GM12878 (cell line): ENCODE measurements at regions not wholly inside any gene's neighbourhood (a gene's known extent, or its start where the extent isn't known, plus 50 kb on each side); places are given as distances from the start of the nearest gene placed in this dataset.
A peak's percentile ranks its signal among the peaks of the same experiment; 100 is the strongest.

ENCODE experiments used
- ATAC-seq: fragments of 200-7000 bp; cut with Tn5 transposase; 3 replicates; pipeline ENCODE4 v1.9.1; 2020; ENCODE audit warnings: mild to moderate bottlenecking, moderate library complexity
- BruUV-seq: library from RNA; stranded (reverse); fragments of 400-500 nt; replicated peaks from 2 replicates; lab custom pipeline; 2021; lab: Mats Ljungman, UMichigan
- CTCF ChIA-PET: fragments of 300-600 bp; sonication (Branson Sonifier 250); formaldehyde crosslinking; extraction: SDS; loops from one replicate; lab custom pipeline; 2021; ENCODE audit warnings: inconsistent platforms; lab: Yijun Ruan, JAX
- POLR2A ChIA-PET: fragments of 350-600 bp; formaldehyde crosslinking; extraction: SDS; loops from one replicate; lab custom pipeline; 2021; ENCODE audit warnings: inconsistent platforms; lab: Charles Lee
- RAD21 ChIA-PET: fragments of 300-600 bp; sonication (Branson Sonifier 250); formaldehyde crosslinking; loops from one replicate; lab custom pipeline; 2023; ENCODE audit warnings: antibody characterized with exemption; ENCODE audit not compliant: unreplicated experiment; lab: Charles Lee
- SMC1A ChIA-PET: fragments of 300-600 bp; sonication (Branson Sonifier 250); formaldehyde crosslinking; loops from one replicate; lab custom pipeline; 2023; ENCODE audit not compliant: unreplicated experiment, uncharacterized antibody; lab: Charles Lee
- DNase-seq: peaks from one replicate; pipeline ENCODE4 v3.0.0-alpha.2; 2011; ENCODE audit warnings: low read depth, low spot score
- FAIRE-seq: peaks from 3 replicates; lab custom pipeline; 2011; peaks lifted over from hg19 to GRCh38; lab: Jason Lieb, UNC
- H2AFZ ChIP-seq: 2 replicates; pipeline ENCODE4 v1.6.0; 2011; ENCODE audit warnings: low read depth, low read length, control low read depth; ENCODE audit not compliant: control insufficient read depth
- H3K27ac ChIP-seq: 2 replicates; pipeline ENCODE4 v1.5.1; 2011; ENCODE audit warnings: control low read depth; ENCODE audit not compliant: control insufficient read depth, insufficient read depth
- H3K27me3 ChIP-seq, 2 experiments: replicated peaks in 1 of 2; 2 replicates each; pipeline versions ENCODE4 v1.6.0 to v1.6.1; 2011; ENCODE audit warnings: low read length in 1 of 2; ENCODE audit not compliant: control insufficient read depth in 2 of 2, insufficient read depth in 2 of 2
- H3K36me3 ChIP-seq, 2 experiments: 2 replicates each; pipeline ENCODE4 v1.5.1; 2011; ENCODE audit warnings: low read length in 1 of 2; ENCODE audit not compliant: control insufficient read depth in 2 of 2, insufficient read depth in 2 of 2
- H3K4me1 ChIP-seq: 2 replicates; pipeline ENCODE4 v1.6.1; 2011; ENCODE audit warnings: mild to moderate bottlenecking, low read length, moderate library complexity, mixed read lengths; ENCODE audit not compliant: control insufficient read depth, insufficient read depth
- H3K4me2 ChIP-seq: 2 replicates; pipeline ENCODE4 v1.6.0; 2011; ENCODE audit warnings: control low read depth; ENCODE audit not compliant: control insufficient read depth, insufficient read depth
- H3K4me3 ChIP-seq: fragments of 200-600 bp; sonication (generic); 2 replicates; pipeline ENCODE4 v1.5.1; 2016
- H3K79me2 ChIP-seq: 2 replicates; pipeline ENCODE4 v1.6.0; 2011; ENCODE audit warnings: low read length; ENCODE audit not compliant: control insufficient read depth, insufficient read depth
- H3K9ac ChIP-seq: 2 replicates; pipeline ENCODE4 v1.8.0; 2011; ENCODE audit warnings: low read length, control low read depth, mixed read lengths; ENCODE audit not compliant: control insufficient read depth, insufficient read depth
- H3K9me3 ChIP-seq: replicated peaks from 3 replicates; pipeline ENCODE4 v1.5.1; 2011; ENCODE audit warnings: mild to moderate bottlenecking, low read length; ENCODE audit not compliant: control insufficient read depth, insufficient read depth
- H4K20me1 ChIP-seq: 2 replicates; pipeline ENCODE4 v1.6.0; 2011; ENCODE audit not compliant: control insufficient read depth, insufficient read depth
- ATF2 ChIP-seq: IDR thresholded peaks from 2 replicates; pipeline ENCODE4 v1.6.1; 2012; ENCODE audit warnings: low read length, inconsistent platforms
- CREM ChIP-seq: IDR thresholded peaks from 2 replicates; pipeline ENCODE4 v1.6.1; 2014; ENCODE audit warnings: antibody characterized with exemption, low read depth
- ESRRA ChIP-seq: IDR thresholded peaks from 2 replicates; pipeline ENCODE4 v1.6.1; 2012; ENCODE audit warnings: mild to moderate bottlenecking, low read length, improper control_type of control experiment
- EZH2 ChIP-seq: IDR thresholded peaks from 2 replicates; pipeline ENCODE4 v1.6.1; 2012; ENCODE audit warnings: low read depth, mild to moderate bottlenecking, control low read depth, inconsistent platforms, low read length, borderline replicate concordance; ENCODE audit not compliant: control insufficient read depth
- HCFC1 ChIP-seq: fragments of 150-350 bp; IDR thresholded peaks from 2 replicates; pipeline ENCODE4 v1.6.1; 2014; ENCODE audit warnings: low read length
- IKZF2 ChIP-seq, 2 experiments: fragments of 450-650 bp; IDR thresholded peaks; 2 replicates each; pipeline ENCODE4 v1.6.1; 2017; ENCODE audit warnings: mild to moderate bottlenecking in 2 of 2, moderate library complexity in 2 of 2
- MEF2A ChIP-seq: IDR thresholded peaks from 2 replicates; pipeline ENCODE4 v1.6.1; 2011; ENCODE audit warnings: low read depth, mild to moderate bottlenecking, low read length, moderate library complexity; ENCODE audit not compliant: insufficient read depth
- MXI1 ChIP-seq: fragments of 150-350 bp; IDR thresholded peaks from 2 replicates; pipeline ENCODE4 v1.6.1; 2011; ENCODE audit warnings: low read depth, mild to moderate bottlenecking, inconsistent platforms, low read length, improper control_type of control experiment
- MYC ChIP-seq: IDR thresholded peaks from 2 replicates; pipeline ENCODE4 v1.6.1; 2011; ENCODE audit warnings: mild to moderate bottlenecking, low read length, moderate library complexity, inconsistent platforms; ENCODE audit not compliant: insufficient read depth, insufficient replicate concordance, insufficient read length, severe bottlenecking
- NR2F1 ChIP-seq: fragments of 450-650 bp; conservative IDR thresholded peaks from 2 replicates; pipeline ENCODE4 v1.6.1; 2017; ENCODE audit warnings: mild to moderate bottlenecking
- REST ChIP-seq: IDR thresholded peaks from 2 replicates; pipeline ENCODE4 v1.6.1; 2012; ENCODE audit warnings: mild to moderate bottlenecking, low read depth, low read length
- TCF12 ChIP-seq: IDR thresholded peaks from 2 replicates; pipeline ENCODE4 v1.6.1; 2011; ENCODE audit warnings: low read depth, mild to moderate bottlenecking, low read length
- ZZZ3 ChIP-seq: IDR thresholded peaks from 2 replicates; pipeline ENCODE4 v1.6.1; 2011; ENCODE audit warnings: low read depth; ENCODE audit not compliant: control insufficient read depth, insufficient read length
- WGBS: methylation state at CpG from one replicate; pipeline ENCODE4 v1.1.6; 2016; ENCODE audit warnings: low lambda C conversion rate; ENCODE audit not compliant: insufficient replicate concordance, insufficient coverage; ENCODE audit errors: missing lambda C conversion rate; 5-methylcytosine and 5-hydroxymethylcytosine counted together
- in situ Hi-C: fragments of 300-500 bp; cut with MboI; formaldehyde crosslinking; loops from 9 replicates; pipeline ENCODE4 v1.14.3; 2018; ENCODE audit warnings: mixed read lengths
- intact Hi-C: fragments of 100-400 bp; cut with micrococcal nuclease; formaldehyde crosslinking; loops from one replicate; pipeline ENCODE4 v1.14.2; 2022; ENCODE audit not compliant: unreplicated experiment
- TF ChIP-seq, protein P1 (sequence below): IDR thresholded peaks from 2 replicates; pipeline ENCODE4 v1.6.1; 2012; ENCODE audit warnings: low read depth, low read length, improper control_type of control experiment
- TF ChIP-seq, protein P2 (sequence below): fragments of 450-650 bp; IDR thresholded peaks from 2 replicates; pipeline ENCODE4 v1.6.1; 2017; ENCODE audit warnings: low read depth, mild to moderate bottlenecking, moderate library complexity

GRCh38 chr5:124630767-124631704 is 115.4 kb downstream of the ZNF608 start:
- H3K27ac ChIP-seq = peak overlapping the region; percentile 18; the same call in 1 of the 2 replicates
- intact Hi-C loops = no loop called here
- FAIRE-seq = peak; percentile 93
- ChIA-PET POLR2A (no interaction called here), SMC1A (interaction anchor here (0.5 to 1.3 kb wide), 2 partner anchors 13 to 191 kb away, joined by 3 read pairs; no protein-coding TSS in a partner anchor), CTCF (interaction anchor here (1.4 kb wide), 1 partner anchor 30 kb away, joined by 3 read pairs; no protein-coding TSS in a partner anchor), RAD21 (interaction anchor here (0.6 kb wide), 1 partner anchor 109 kb away, joined by 3 read pairs; no protein-coding TSS in a partner anchor)
- in situ Hi-C loops = no loop called here
- WGBS = 42% methylated on average over 5 of the region's 5 CpGs
- BruUV-seq = no TSS peak
- no peak overlapping the region for H3K9ac ChIP-seq
- H3K27me3 ChIP-seq = no peaks in the 10 kb centered on the region
- 0 out of 2 replicates have a peak overlapping the region, but pooled peaks have one; percentile 19 for H2AFZ ChIP-seq
- H3K4me1 ChIP-seq = peaks cover 23% of the 10 kb centered on the region
- DNase-seq = no peak
- no peaks in the 10 kb centered on the region for H4K20me1 ChIP-seq
- H3K4me3 ChIP-seq = no peak overlapping the region
- H3K36me3 ChIP-seq = peaks cover 0 to 3% of the 10 kb centered on the region in 2 experiments; a peak in 1 of 4 replicates
- H3K9me3 ChIP-seq = no peaks in the 10 kb centered on the region
- no peaks in the 10 kb centered on the region for H3K79me2 ChIP-seq
- peak; percentile 84 for ATAC-seq
- H3K4me2 ChIP-seq = peak overlapping the region; percentile 75
- TF ChIP-seq, protein P1, sequence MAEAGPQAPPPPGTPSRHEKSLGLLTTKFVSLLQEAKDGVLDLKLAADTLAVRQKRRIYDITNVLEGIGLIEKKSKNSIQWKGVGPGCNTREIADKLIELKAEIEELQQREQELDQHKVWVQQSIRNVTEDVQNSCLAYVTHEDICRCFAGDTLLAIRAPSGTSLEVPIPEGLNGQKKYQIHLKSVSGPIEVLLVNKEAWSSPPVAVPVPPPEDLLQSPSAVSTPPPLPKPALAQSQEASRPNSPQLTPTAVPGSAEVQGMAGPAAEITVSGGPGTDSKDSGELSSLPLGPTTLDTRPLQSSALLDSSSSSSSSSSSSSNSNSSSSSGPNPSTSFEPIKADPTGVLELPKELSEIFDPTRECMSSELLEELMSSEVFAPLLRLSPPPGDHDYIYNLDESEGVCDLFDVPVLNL = no peak
- TF ChIP-seq, protein P2, sequence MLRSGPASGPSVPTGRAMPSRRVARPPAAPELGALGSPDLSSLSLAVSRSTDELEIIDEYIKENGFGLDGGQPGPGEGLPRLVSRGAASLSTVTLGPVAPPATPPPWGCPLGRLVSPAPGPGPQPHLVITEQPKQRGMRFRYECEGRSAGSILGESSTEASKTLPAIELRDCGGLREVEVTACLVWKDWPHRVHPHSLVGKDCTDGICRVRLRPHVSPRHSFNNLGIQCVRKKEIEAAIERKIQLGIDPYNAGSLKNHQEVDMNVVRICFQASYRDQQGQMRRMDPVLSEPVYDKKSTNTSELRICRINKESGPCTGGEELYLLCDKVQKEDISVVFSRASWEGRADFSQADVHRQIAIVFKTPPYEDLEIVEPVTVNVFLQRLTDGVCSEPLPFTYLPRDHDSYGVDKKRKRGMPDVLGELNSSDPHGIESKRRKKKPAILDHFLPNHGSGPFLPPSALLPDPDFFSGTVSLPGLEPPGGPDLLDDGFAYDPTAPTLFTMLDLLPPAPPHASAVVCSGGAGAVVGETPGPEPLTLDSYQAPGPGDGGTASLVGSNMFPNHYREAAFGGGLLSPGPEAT = no peak
- TF ChIP-seq EZH2 (no peak), IKZF2 (IDR thresholded peaks at IDR 0.05) (peak; percentile 36 to 56; a peak in 2 of 4 replicates), CREM (0 out of 2 replicates have a peak, but pooled peaks have one; percentile 9), MYC (no peak), ZZZ3 (no peak), ESRRA (no peak), ATF2 (no peak), TCF12 (peak; percentile 90), NR2F1 (peak; percentile 61), HCFC1 (no peak), REST (no peak), MEF2A (no peak), MXI1 (no peak)
